HG02623 (cell line): ENCODE measurements at regions not wholly inside any gene's neighbourhood (a gene's known extent, or its start where the extent isn't known, plus 50 kb on each side); places are given as distances from the start of the nearest gene placed in this dataset.
"Not testable (repeated sequence)": the region's sequence is repeated elsewhere in the genome, so short reads cannot be mapped to it uniquely, and the experiment has no call there.

Experiments used
- ATAC-seq: cut with Tn5 transposase; IDR thresholded peaks from one replicate; pipeline ENCODE4 v1.9.1; 2021; ENCODE audit warnings: moderate library complexity; ENCODE audit not compliant: unreplicated experiment

DNA sequence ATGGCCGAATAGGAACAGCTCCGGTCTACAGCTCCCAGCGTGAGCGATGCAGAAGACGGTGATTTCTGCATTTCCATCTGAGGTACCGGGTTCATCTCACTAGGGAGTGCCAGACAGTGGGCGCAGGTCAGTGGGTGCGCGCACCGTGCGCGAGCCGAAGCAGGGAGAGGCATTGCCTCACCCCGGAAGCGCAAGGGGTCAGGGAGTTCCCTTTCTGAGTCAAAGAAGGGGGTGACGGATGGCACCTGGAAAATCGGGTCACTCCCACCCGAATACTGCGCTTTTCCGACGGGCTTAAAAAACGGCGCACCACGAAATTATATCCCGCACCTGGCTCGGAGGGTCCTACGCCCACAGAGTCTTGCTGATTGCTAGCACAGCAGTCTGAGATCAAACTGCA is 572.8 kb upstream of the AGA start:
- not testable (repeated sequence) for ATAC-seq

DNA sequence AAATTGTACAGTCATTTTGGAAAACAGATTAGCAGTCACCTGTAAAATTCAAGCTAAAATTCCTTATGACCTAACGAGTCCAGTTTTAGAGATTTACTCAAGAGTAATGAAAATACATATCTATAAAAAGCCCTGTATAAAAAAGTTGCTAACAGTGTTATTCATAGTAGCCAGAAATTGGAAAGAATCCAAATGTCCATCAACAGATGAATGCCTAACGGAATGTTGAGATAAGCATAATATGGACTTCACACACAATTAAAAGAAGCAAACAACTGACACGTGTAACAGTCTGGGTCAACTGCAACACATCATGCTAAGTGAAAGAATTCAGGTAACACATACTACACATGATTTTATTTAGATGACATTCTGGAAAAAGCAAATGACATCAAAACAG is 584.8 kb upstream of the AGA start:
- no peak for ATAC-seq

DNA sequence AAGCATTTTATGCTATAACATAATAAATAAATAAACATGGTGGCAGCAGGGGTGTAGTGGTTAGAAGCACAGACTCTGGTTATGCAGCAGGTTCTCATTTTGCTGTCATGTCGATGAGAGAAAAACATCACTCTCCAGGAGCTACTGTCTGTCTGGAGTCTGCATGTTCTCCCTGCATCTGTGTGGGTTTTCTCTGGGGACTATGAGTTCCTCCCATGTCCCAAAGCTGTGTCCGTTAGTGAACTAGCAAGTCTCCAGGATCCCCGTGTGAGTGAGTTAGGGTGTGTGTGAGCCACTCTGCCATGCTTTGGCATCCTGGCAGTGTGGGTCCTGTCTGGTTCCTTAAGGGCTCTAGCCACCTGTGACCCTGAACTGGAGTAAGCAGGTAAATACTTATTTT is 585.6 kb upstream of the AGA start:
- no peak for ATAC-seq

DNA sequence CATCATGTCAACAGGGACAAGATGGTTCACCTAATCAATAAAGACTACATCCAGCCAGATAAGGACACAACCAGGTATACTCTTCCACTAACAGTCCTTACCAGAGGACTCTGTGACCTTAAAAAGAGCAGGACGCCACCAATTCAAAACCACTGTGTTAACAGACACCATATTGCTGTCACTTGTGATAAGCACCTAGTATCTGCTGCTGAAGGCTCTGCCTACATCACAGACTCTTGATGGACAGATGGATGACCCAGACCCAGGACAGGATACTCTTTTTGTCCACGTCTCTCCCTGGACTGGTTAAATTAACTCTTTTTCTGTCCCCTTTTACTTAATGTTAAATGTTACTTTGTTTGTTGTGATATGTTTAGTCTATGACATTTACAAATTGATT is 586.2 kb upstream of the AGA start:
- no peak for ATAC-seq

DNA sequence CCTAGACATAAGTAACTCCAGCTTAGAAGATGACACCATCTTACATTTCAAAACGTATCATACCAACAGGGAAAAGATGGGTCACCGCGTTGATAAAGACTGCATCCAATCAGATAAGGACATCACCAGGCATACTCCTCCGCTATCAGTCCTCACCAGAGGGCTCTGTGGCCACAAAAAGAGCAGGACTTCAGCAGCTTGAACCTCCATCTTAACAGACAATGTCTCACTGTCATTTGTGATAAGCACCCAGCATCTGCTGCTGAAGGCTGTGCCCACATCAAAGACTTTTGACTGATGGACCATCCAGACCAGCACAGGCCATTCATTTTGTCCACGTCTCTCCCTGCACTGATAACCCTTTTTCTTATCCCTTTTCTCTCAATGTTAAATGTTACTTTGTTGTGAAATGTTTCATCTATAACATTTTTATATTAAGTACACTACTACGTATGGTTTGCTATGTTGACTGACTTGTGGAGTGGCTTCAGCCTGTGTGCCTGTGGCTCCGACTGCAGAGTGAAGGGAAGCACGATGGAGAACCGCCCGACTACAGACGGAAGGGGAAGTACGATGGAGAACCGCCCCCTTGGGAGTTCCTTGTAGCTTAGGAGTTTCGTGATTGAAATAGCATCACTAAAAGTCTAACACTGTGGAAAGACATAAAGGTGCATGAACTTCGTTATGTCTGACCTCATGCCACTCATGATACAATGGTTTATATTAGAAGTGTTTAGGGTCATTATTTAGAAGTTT is 595.4 kb upstream of the AGA start:
- ATAC-seq: no peak

DNA sequence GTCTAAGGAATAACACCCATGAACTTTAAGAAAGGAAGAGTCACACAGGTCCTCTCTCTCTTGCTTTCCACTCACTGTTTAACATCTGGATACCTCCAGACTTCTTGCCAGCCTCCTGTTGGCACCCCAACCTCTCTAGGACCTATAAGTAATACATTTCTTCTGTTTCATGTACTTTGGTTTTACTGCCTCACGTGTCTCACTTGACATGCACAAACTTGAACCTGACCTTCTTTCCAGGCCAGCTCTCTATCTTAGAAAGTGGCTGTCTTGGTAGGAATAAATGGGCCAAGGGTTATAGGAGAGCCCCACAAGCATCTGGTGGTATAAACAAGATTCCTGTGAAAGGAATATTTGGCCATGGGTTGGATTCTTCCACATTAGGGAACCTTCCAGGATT is 614.8 kb upstream of the AGA start:
- no peak for ATAC-seq

DNA sequence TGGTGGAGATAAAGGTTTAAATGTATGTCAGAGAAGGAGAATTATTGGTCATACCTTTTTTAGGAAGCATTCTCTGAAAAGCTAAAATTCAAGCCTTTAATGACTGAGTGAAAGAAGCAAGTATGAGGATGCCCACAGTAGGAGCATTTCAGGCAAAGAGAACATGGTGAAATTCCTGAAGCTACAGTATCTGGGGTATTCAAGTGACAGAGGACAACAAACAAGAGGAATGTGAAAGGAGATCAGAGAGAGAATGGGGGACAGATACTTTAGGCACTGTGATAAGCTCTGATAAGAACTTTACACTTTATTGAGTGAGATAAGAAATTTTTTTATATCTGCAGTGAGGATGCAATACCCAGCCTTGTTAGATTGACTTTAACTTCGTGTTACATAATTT is 621.3 kb upstream of the AGA start:
- ATAC-seq: no peak

GRCh38 chr4:178066338-178066941 is 624.2 kb upstream of the AGA start:
- no peak for ATAC-seq

GRCh38 chr4:178068136-178068535 is 625.9 kb upstream of the AGA start:
- no peak for ATAC-seq

DNA sequence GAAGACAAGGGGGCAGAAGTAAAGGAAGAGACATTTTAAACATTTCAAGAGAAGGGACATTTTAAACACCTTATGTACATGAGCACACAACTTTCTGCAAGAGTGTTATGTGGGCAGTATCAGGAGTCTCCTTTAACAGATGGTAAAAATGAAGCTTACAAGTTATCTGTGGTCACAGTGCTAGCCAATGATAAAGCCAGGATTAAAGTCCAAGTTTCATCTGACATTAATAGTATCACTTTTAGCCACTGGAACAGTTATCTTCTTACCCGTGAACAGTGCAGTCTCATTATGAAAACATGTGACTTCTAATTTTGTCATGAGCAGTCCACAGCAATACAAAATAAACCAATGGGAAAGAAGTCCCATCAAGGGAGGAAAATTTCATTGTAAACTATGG is 627.9 kb upstream of the AGA start:
- ATAC-seq: no peak

DNA sequence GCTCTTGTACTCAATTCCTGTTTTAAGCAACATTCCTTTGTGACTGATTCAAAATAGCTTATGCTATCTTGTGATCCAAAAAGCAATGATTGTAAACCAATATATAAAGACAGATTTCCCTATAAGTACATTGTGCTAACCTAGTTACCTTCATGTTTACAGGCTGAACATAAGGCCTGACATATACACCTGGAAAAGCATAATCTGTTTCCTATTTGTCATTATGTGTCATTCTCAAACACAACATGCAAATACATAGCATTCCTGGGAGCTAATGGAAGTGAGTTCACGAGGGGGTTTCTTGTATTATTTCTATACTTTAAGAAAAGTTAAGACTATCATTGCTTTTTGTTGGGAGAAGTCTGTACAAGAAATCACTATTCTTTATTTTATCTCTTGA is 638.1 kb upstream of the AGA start:
- ATAC-seq: no peak

DNA sequence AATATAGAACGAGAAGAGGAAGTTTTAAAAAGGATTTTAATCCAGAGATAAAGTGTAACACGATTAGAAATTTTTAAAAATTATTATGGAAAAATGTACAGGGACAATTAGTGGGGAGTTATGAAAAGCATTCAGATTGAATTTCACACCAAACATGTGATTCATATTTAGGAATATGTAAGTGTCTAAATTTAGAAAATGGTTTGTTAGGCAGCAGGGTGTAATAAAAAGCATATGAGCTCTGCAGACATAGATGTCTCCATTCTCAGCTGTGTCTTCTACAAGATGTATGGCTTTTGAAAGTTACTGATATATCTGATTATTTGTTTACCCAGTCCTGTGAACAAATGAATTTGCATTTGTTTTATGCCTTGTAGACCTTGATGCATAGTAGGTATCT is 638.9 kb upstream of the AGA start:
- no peak for ATAC-seq

DNA sequence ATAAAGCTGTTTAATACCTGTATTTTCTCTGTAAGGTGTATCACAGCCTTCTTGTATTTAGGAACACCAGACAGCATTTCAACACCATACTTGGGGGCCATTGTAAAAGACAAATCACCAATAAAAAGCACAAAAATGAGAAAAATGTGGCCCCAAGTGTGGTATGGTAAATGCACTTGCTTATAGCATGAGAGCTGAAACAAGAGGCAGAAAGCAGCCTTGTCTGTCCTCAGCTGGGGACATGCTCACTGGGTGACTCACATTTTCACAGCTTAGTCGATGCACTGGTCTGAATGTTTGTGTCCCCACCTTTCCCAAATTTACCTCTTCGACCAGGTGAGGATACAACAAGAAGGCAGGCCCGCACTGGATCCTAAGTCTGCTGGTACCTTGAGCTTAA is 639.7 kb upstream of the AGA start:
- ATAC-seq: no peak

GRCh38 chr4:178082906-178083305 is 640.7 kb upstream of the AGA start:
- no peak for ATAC-seq

DNA sequence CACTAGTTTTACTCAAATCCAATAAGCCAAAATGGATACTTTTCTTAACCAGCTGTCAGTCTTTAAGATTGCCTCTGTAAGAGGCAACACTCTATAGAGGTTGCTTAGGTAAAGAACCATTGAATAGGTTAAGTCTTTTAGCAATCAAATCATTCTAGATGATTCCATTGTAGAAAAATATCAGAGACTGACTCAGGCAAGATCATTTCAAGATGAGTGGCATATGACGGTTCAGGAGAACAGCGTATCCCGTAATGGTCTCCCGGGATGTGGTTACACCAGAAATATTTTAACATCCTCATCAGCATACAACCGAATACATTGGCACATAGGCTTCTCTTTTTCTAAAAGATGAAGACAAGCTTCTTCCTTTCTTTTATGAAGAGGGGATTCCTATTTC is 641.7 kb upstream of the AGA start:
- ATAC-seq: no peak

GRCh38 chr4:178086320-178086719 is 644.1 kb upstream of the AGA start:
- ATAC-seq: no peak

GRCh38 chr4:178090640-178091411 is 648.6 kb upstream of the AGA start:
- no peak for ATAC-seq

DNA sequence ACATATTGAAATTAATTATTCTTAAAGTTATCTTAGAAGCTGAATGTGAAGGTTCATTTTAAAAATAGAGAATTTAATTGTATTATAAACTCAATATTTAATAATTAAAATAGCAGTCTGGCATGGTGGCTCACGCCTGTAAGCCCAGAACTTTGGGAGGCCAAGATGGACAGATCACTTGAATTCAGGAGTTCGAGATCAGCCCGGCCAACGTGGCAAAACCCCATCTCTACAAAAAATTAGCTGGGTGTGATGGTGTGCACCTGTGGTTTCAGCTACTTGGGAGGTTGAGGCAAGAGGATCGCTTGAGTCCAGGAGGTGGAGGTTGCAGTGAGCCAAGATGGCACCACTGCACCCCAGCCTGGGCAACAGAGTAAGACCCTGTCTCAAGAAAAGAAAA is 659.9 kb upstream of the AGA start:
- no peak for ATAC-seq

GRCh38 chr4:178105242-178105641 is 663.0 kb upstream of the AGA start:
- no peak for ATAC-seq

DNA sequence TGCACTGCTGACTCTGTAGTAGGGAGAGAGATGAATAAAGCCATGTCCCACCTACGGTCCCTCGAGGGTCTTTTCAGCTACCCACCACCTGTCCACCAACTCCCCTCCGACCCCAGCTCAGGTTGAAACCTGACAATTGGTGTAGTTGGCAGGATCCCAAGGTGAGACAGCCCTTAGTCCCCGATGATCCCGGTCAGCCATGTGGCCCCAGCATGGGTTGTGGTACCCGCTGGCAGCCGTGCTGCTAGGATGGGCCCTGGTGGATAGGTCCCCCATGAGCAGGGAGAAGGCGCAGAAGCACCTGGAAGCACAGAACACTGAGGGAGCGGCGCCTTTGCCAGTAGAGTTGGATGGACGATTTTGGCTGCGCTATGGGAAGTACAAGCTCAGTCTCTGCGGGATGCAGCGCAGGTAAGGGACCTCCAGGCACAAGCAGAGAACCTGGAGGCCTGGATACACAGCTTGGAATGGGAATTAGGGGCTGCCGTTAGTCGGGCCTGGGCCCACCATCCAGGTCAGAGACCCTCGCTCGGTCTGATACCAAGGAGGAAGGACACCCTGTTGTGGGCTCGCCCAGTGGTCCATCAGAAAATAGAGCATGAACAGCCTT is 694.6 kb upstream of the AGA start:
- no peak for ATAC-seq

GRCh38 chr4:178137732-178138471 is 695.7 kb upstream of the AGA start:
- no peak for ATAC-seq
